ENCODE measurements at regions not wholly inside any gene's neighbourhood (a gene's known extent, or its start where the extent isn't known, plus 50 kb on each side); places are given as distances from the start of the nearest gene placed in this dataset.
"Not testable (repeated sequence)": the region's sequence is repeated elsewhere in the genome, so short reads cannot be mapped to it uniquely, and the experiment has no call there.

GRCh38 chr2:89756616-89757015 is 1065.1 kb downstream of the RPIA start:
- not testable (repeated sequence) for DNase-seq (ENCODE audit: low read depth); H3K4me3 ChIP-seq (ENCODE audit: low read depth, low read length)

- H3K4me3 ChIP-seq (ENCODE audit: low read depth, low read length); DNase-seq (ENCODE audit: low read depth): not testable (repeated sequence)
Observed at GRCh38 chr2:89758332-89759026, 1067.0 kb downstream of the RPIA start.

DNA sequence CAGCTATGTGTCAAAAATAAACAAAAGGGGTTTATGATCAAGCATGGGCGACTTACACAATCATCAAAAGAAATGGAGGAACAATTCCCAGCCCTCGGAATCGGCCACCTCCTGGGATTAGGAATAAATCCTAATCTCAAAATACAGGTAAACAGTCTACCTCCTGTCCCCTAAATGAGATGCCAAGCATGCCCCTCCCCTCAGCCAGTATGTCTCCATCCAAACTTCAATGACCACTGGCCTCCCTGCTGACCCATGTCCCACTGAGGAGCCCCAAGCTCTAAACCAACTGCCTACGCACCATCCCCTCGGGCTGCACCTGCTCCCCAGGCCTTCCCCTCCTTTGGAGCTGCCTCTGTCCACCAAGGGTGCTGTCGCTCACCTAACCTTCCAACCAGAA is 1069.3 kb downstream of the RPIA start:
- not testable (repeated sequence) for DNase-seq (ENCODE audit: low read depth); H3K4me3 ChIP-seq (ENCODE audit: low read depth, low read length)

DNA sequence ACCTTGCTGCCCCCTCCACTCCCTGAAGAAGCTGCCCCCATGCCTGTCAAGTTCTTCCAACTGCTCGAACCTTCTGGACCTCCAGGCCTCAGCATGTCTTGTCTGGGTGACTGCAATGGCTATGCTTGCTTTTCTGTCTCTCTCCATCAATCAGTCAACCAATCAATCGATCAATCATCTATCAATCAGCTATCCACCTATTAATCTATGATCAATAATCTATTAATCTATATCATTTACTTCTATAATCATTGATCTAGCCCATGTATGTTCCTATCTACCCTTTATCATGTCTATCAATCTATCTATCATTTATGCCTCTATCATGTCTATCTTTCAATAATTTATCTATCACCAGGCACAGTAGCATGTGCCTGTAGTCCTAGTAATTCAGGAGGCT is 1069.7 kb downstream of the RPIA start:
- not testable (repeated sequence) for DNase-seq (ENCODE audit: low read depth); H3K4me3 ChIP-seq (ENCODE audit: low read depth, low read length)

GRCh38 chr2:89761863-89762262 is 1070.4 kb downstream of the RPIA start:
- DNase-seq (ENCODE audit: low read depth); H3K4me3 ChIP-seq (ENCODE audit: low read depth, low read length): not testable (repeated sequence)

DNA sequence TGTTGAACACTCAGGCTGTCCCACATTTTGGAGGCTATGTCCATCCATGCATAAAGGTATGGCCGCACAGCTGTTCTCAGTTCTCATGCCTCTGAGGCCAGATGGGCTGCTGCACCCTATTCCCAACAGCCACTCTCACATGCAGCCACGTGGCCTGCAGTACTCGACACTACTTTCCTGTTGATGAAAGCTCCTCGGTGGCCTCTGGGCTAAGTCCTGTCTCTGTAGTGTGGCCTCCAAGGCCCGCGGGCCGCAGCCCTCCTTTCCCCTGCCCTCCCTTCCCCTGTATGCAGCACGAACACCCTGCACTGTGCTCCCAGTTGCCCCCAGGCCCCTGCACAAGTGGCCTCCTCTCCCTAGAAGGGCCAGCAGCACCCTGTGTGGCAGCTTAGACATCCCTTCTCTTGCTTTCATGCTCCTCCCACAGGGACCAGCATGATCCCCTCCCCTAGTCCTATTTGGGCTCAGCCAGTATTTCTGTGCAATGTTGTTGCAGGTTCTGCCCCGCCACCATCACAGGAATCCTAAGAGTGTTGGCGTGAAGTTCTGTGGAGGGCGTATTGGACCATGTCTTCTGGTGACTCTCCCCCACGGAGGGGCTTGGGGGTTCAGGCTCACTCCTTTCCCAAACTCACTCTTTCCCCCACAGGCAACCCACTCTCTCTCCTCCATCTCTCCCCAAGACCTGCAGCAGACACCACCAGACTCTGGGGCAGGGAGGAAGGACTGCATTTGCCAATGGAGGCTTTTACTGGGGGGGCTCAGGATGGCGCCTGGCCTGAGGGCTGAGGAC is 1071.2 kb downstream of the RPIA start:
- DNase-seq (ENCODE audit: low read depth); H3K4me3 ChIP-seq (ENCODE audit: low read depth, low read length): not testable (repeated sequence)

DNA sequence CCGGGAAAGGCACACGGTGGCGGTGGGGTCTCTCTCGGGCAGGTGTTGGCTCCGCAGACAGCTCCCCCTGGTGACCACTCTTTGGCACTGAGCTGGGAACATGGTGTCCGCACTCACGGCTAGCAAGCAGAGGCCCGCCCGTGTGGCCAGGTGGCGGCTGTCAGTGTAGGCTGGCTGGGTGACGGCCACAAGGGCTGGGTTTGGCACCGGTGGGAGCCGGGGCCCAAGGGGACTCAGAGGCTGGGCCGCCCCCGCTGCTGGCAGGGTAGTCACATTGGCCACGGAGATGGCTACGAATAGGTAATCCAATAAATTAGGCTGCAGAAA is 1071.7 kb downstream of the RPIA start:
- TF ChIP-seq, protein P1, sequence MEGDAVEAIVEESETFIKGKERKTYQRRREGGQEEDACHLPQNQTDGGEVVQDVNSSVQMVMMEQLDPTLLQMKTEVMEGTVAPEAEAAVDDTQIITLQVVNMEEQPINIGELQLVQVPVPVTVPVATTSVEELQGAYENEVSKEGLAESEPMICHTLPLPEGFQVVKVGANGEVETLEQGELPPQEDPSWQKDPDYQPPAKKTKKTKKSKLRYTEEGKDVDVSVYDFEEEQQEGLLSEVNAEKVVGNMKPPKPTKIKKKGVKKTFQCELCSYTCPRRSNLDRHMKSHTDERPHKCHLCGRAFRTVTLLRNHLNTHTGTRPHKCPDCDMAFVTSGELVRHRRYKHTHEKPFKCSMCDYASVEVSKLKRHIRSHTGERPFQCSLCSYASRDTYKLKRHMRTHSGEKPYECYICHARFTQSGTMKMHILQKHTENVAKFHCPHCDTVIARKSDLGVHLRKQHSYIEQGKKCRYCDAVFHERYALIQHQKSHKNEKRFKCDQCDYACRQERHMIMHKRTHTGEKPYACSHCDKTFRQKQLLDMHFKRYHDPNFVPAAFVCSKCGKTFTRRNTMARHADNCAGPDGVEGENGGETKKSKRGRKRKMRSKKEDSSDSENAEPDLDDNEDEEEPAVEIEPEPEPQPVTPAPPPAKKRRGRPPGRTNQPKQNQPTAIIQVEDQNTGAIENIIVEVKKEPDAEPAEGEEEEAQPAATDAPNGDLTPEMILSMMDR (IDR thresholded peaks at IDR 0.05; ENCODE audit: insufficient read depth, low read length), result no peak
- H3K4me3 ChIP-seq (ENCODE audit: low read depth, low read length), result no peak overlapping the region
- DNase-seq (ENCODE audit: low read depth), result no peak

DNA sequence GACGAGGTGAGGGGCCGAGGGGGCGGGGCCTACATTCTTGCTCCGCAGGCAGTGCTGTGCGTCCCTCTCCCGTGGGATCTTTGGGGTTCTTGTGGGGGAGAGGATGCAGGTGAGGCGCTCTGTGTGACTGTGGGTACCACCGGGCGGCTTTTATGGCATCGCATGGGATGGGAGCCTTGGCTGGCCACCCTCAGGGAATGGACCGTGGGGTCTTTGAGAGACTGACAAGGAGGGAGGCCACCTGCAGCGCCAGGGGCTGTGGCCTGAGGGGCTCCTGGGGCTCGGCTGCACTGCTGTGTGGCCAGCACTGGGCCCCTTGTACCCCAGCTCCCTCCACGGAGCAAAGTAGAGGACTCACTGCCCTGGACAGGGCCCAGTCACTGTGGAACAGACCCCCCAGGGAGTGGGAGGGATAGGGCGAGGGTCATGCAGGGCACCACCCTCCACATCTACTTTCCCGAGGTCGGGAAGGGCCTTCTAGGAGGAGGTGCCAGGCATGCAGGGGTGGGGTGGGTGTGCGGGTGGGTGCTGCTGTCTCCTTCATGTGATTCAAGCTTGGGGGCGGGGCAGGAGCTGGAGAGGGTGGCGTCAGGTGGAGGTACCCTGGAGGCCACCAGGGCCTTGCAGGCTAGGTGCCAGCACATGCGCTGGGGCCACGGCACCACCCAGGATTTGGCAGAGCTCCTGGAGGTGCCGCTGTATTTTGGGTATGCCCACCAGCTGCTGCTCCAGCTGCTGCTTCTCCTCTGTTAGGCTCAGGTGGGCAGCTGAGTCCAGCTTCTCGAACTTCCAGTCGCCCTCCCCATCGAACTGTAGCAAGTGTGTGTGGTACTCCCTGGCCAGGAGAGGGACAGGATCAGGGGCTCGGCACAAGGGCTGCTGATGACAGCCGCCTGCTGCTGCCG is 1072.4 kb downstream of the RPIA start:
- DNase-seq (ENCODE audit: low read depth), result no peak
- no peak overlapping the region for H3K4me3 ChIP-seq (ENCODE audit: low read depth, low read length)
- TF ChIP-seq, protein P1 (IDR thresholded peaks at IDR 0.05; ENCODE audit: insufficient read depth, low read length), result no peak

DNA sequence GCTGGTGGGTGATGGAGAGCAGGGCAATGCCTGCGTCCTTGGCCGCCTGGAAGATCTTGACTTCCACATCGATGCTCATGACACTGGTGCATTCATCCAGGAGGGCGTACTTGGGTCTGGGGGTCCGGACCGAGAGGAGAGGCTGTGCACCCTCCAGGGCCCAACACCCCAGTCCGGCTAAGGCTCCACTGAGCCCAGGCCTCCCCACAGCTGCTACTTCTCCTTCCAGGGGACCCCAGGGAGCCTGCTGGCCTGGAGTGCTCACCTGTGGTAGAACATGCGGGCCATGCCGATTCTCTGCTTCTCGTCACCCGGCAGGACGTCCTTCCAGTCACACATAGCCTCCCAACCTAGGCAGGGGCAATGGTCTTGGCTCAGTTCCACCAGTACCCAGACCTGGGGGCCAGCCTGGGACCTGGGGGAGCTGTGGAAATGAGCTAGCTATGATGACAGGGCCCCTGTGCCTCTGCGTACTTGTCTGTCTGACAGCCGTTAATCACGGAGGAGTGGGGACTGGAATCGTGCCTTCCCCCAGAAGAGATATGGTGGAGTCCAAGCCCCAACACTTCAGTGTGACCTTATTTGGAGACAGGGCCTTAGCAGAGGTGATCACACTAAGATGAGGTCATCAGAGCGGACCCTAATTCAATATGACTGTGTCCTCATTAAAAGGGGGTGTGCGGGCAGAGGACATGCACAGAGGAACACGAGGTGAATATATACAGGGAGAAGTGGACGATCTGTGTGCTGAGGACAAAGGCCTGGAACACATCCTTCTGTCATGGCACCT is 1073.3 kb downstream of the RPIA start:
- not testable (repeated sequence) for H3K4me3 ChIP-seq (ENCODE audit: low read depth, low read length); DNase-seq (ENCODE audit: low read depth)

DNA sequence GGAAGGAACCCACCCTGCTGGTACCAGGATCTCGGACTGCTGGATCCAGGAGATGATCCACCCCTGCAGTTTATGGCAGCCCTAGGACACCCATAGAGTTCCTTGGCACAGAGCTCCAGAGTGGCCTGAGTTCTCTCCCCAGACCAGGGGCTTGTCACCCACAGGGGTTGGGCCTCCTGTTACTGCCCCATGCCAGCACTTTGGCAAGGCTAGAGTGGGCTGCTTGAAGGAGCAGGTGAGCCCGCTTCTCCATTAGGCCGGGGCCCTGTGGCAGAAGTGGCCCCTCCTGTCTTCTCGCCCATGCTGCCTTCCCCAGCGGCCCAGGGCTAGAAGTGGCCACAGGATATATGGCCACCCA is 1073.9 kb downstream of the RPIA start:
- not testable (repeated sequence) for H3K4me3 ChIP-seq (ENCODE audit: low read depth, low read length); DNase-seq (ENCODE audit: low read depth)

DNA sequence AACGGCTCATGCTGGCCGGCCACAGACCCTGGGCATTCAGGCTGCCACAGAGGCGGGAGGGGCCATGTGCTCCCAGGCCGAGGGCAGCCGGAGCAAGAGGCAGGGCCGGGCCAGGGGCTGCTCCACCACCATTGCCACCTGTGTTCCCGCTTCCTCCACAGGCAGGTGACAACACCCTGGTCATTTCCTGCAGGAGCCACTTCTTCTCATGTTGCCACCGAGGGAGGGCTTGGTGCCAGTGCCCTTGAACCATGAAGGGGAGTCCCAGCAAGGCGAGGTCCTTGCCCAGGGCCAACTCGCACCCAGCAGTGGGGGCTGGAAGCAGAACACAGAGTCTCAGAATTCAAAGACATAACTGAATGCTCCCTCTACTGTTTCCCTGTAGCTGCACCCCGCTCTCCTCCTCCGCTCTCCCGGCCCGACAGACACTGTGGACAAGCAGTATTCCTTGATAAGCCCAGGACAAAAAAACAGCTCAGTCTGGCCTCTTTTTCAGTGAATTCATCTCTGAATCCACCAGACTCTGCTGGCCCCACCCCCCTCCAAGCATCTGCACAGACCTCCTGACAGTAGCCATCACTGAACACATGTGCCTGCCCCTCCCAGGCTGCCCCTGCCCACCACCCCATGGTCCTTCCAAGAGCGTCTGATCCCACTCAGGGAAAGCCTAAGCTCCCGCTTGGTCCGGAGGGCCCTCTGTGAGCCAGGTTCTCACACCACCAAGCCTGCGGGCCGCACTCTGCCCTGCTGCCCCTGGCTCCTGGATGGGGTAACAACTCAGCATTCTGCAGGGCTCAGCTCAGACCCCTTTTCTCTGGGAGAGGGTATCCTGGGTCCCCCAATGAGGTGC is 1074.9 kb downstream of the RPIA start:
- H3K4me3 ChIP-seq (ENCODE audit: low read depth, low read length); DNase-seq (ENCODE audit: low read depth): not testable (repeated sequence)

- not testable (repeated sequence) for H3K4me3 ChIP-seq (ENCODE audit: low read depth, low read length); DNase-seq (ENCODE audit: low read depth)
Observed at GRCh38 chr2:89767058-89767457, 1075.6 kb downstream of the RPIA start.
